ENCODE measurements at regions not wholly inside any gene's neighbourhood (a gene's known extent, or its start where the extent isn't known, plus 50 kb on each side); places are given as distances from the start of the nearest gene placed in this dataset.

DNA sequence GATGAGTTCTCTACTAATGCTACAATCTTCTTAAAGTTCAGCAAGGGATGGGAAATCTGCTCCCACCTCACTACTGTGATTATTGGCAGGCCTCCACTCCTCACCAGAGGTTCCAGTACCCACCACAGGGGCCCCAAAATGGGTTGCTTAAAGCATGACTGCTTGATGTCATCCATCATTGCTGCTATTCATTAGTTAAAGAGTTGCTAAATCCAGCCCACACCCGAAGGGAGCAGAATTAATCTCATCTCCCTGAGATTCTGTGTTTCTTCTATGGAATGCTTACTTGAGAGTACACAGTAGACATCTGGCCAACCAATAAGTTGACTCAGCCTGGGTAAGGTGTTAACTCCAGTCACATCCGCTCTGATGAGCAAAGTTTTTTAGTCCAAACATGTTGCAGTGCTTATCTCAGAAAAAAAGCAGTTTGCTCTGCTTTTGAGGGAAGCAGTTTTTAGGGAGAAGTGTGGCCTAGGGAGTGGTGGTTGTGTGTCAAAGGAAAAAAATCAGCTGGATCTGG, 690.2 kb upstream of the POU3F3 start:
- Mint-ChIP-seq H3K36me3 (ENCODE audit: low read depth) (no peaks in the 10 kb centered on the region), H3K9me3 (no peaks in the 10 kb centered on the region), H3K4me1 (no peaks in the 10 kb centered on the region), H3K4me3 (no peak overlapping the region), H3K27me3 (ENCODE audit: insufficient read depth) (no peaks in the 10 kb centered on the region), H3K27ac (no peak overlapping the region)
- no peaks in the 10 kb centered on the region for H3K4me1 ChIP-seq (ENCODE audit: control insufficient read depth, insufficient read depth, low read length)
- WGBS, 2 experiments (ENCODE audit: insufficient coverage in 1 of 2, insufficient read length in 1 of 2): 88 to 93% methylated on average over 2 of the region's 2 CpGs
- no peak overlapping the region for H3K9ac ChIP-seq (ENCODE audit: extremely low read depth, low read length, poor library complexity, severe bottlenecking)
- no peak for TF ChIP-seq CTCF (conservative IDR thresholded peaks at IDR 0.05)
- H3K9me3 ChIP-seq (ENCODE audit: control insufficient read depth, low read length): no peaks in the 10 kb centered on the region
- no peaks in the 10 kb centered on the region for H3K27me3 ChIP-seq (ENCODE audit: control insufficient read depth, insufficient read depth, low read length, poor library complexity, severe bottlenecking)
- no peak overlapping the region for H3K4me3 ChIP-seq (ENCODE audit: low read length)
- no peak overlapping the region for H3K27ac ChIP-seq (ENCODE audit: low read depth, low read length)
- H3K36me3 ChIP-seq (ENCODE audit: control insufficient read depth, insufficient read depth, low read length): no peaks in the 10 kb centered on the region
- DNase-seq: no peak

GRCh38 chr2:104164721-104165252, 689.1 kb upstream of the POU3F3 start:
- H3K4me3 Mint-ChIP-seq: no peak overlapping the region
- Histone ChIP-seq H3K36me3 (ENCODE audit: control insufficient read depth, insufficient read depth, low read length) (no peaks in the 10 kb centered on the region), H3K4me1 (ENCODE audit: control insufficient read depth, insufficient read depth, low read length) (no peaks in the 10 kb centered on the region), H3K9me3 (ENCODE audit: control insufficient read depth, low read length) (no peaks in the 10 kb centered on the region), H3K27me3 (ENCODE audit: control insufficient read depth, insufficient read depth, low read length, poor library complexity, severe bottlenecking) (no peaks in the 10 kb centered on the region), H3K4me3 (ENCODE audit: low read length) (no peak overlapping the region), H3K9ac (ENCODE audit: extremely low read depth, low read length, poor library complexity, severe bottlenecking) (no peak overlapping the region), H3K27ac (ENCODE audit: low read depth, low read length) (no peak overlapping the region)
- DNase-seq: peak; percentile 69
- no peaks in the 10 kb centered on the region for H3K4me1 Mint-ChIP-seq
- no peak for TF ChIP-seq CTCF (conservative IDR thresholded peaks at IDR 0.05)
- H3K27me3 Mint-ChIP-seq (ENCODE audit: insufficient read depth): no peaks in the 10 kb centered on the region
- no peaks in the 10 kb centered on the region for H3K36me3 Mint-ChIP-seq (ENCODE audit: low read depth)
- 78 to 80% methylated on average over 6 to 7 of the region's 7 CpGs for WGBS, 2 experiments (ENCODE audit: insufficient coverage in 1 of 2, insufficient read length in 1 of 2)
- H3K9me3 Mint-ChIP-seq: no peaks in the 10 kb centered on the region
- H3K27ac Mint-ChIP-seq: no peak overlapping the region

DNA sequence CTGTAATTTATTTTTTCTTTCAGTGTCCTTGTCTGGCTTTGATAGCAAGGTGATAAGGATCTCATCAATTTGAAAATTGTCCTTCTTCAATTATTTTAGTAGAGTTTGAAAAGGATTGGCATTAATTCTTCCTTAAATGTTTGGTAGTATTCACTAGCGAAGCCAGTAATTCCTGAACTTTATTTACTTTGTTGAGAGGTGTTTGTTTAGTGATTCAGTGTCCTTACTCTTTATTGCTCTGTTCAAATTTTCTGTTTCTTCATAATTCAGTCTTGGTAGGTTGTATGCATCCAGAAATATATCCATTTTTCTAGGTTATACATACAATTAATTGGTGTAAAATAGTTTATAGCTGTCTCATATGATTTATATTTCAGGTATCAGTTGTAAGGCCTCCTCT, 676.7 kb upstream of the POU3F3 start:
- Mint-ChIP-seq H3K4me1 (no peaks in the 10 kb centered on the region), H3K27ac (no peak overlapping the region), H3K36me3 (ENCODE audit: low read depth) (no peaks in the 10 kb centered on the region), H3K9me3 (peaks cover 2% of the 10 kb centered on the region), H3K4me3 (no peak overlapping the region), H3K27me3 (ENCODE audit: insufficient read depth) (no peaks in the 10 kb centered on the region)
- H3K4me3 ChIP-seq (ENCODE audit: low read length): no peak overlapping the region
- DNase-seq: no peak
- no peaks in the 10 kb centered on the region for H3K4me1 ChIP-seq (ENCODE audit: control insufficient read depth, insufficient read depth, low read length)
- H3K27ac ChIP-seq (ENCODE audit: low read depth, low read length): no peak overlapping the region
- peaks cover 4% of the 10 kb centered on the region for H3K9me3 ChIP-seq (ENCODE audit: control insufficient read depth, low read length)
- no peak overlapping the region for H3K9ac ChIP-seq (ENCODE audit: extremely low read depth, low read length, poor library complexity, severe bottlenecking)
- H3K27me3 ChIP-seq (ENCODE audit: control insufficient read depth, insufficient read depth, low read length, poor library complexity, severe bottlenecking): no peaks in the 10 kb centered on the region
- H3K36me3 ChIP-seq (ENCODE audit: control insufficient read depth, insufficient read depth, low read length): no peaks in the 10 kb centered on the region
- 100% methylated on average over 1 of the region's 1 CpG for WGBS, 2 experiments (ENCODE audit: insufficient coverage in 1 of 2, insufficient read length in 1 of 2)
- no peak for TF ChIP-seq CTCF (conservative IDR thresholded peaks at IDR 0.05)
